GM21717 (cell line): ENCODE measurements at regions not wholly inside any gene's neighbourhood (a gene's known extent, or its start where the extent isn't known, plus 50 kb on each side); places are given as distances from the start of the nearest gene placed in this dataset.

Experiments used
- ATAC-seq: cut with Tn5 transposase; IDR thresholded peaks from one replicate; pipeline ENCODE4 v1.9.1; 2021; ENCODE audit warnings: mild to moderate bottlenecking, moderate library complexity; ENCODE audit not compliant: unreplicated experiment

DNA sequence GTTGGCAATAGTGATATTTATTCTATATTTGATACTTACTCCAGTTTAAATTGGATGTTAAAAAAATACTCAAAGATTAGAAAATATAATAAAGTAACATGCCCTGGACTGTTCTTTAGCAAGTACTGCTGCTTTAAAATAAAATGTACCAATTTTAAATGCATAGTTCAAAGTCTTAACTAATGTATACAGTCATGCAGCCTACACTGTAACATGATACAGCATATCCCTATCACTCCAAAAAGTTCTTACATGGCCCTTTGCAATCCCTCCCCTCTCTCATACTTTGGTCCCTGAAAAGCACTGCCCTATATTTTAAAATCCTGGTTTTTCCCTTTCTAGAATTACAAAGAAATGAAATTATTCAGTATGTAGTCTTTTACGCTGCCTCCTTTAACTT is 726.6 kb downstream of the LTN1 start:
- no peak for ATAC-seq

DNA sequence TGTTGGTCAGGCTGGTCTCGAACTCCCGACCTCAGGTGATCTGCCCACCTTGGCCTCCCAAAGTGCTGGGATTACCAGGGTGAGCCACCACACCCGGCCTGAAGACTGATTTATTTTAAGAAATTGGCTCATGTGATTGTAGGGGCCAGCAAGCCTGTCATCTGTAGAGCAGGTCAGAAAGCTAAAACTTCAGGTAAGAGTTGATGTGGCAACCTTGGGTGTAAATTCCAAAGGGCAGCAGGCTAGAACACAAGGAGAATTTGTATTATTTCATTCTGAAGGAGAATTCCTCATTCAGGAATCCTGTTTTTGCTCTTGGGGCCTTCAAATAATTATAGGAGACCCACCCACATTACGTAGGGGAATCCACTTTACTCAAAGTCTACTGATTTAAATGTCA is 728.7 kb downstream of the LTN1 start:
- no peak for ATAC-seq

DNA sequence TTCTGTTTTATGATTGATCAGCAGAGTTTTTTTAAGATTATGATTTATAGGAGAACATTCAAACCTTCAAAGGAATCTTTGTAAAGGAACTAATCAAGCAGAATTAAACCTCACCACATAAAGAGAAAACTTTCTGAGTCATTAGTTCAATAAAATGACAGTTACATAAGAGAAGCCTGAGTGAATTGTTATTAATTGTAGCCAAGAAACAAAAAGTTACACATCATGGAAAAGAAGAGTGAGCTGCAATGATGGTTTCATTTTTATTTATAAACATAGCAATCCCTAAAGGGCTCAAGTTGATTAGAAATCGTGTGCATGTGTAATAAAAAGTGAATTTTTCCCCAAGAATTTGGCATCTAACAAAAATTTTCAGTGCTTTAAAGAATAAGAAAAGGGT is 731.4 kb downstream of the LTN1 start:
- no peak for ATAC-seq

DNA sequence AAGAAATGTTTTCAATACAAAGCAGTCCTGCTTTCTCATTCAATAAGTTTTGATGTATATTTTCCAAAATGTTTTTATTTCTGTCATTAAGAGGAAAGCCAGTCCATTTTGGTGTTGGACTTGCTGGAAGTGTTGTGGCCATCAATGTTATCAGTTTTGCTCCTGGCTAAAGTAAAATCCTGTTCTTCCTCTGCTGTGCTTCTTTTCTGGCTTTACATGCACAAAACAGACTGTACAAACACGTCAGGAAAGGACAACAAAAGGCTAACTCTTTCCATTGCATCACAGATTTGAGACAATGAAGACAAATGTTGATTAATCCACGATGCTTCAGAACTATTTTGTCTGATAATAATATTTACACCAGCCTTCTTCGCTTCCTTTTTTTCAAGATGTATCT is 735.4 kb downstream of the LTN1 start:
- ATAC-seq: no peak

DNA sequence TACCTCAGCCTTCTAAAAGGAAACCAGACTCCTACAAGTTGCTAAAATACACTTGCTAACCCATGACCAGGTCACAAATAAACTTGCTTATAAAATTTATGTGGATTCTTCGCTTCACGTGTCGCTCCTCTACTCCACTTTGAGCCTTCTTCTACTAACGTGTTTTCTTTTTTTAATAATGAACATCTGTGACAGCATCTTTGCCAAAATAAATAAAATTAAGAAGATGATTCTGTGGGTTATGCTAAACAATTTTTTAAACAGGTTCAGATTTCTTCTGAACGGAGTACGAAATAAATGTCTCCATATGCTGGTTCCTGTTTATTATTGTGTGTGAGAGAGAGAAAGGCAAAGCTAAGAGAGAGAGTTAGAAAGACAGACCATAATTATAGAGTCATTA is 735.8 kb downstream of the LTN1 start:
- no peak for ATAC-seq

DNA sequence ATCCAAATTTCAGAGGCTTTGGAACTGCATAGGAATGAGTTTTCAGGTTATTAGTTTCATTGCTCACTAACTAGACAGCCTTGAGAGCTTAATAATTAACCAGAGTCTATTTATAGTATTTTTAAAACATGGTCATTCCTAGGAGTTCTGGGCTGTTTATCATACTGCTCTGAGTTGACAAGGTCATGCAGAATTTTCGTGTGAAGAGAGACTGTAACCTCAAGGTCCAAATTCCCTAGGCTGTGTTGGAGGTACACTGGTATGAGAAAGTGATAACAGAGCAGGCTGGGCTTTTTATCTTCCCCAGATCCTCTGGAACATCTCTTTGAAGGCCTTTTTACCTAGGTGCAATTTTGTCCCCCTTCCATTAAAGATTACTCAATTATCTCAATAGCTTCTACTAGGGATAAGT is 736.3 kb downstream of the LTN1 start:
- no peak for ATAC-seq

DNA sequence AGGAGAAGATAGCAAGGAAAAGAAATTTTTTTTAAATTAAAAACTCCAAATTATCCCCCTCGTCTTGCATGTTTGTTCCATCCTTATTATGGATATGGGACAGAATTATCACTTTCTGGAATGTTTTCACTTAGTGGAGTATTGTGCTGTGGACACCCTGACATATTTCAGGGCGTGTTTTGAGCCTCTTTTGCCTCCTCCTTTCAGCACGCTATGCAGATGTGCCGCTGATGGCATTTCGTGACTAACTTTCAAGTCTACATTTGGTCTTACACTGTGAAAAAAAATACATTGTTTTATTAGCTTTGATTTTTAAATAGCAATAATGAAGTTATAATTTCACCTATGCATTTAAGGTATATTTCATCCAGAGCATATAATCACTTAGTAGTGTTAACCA is 738.7 kb downstream of the LTN1 start:
- no peak for ATAC-seq

DNA sequence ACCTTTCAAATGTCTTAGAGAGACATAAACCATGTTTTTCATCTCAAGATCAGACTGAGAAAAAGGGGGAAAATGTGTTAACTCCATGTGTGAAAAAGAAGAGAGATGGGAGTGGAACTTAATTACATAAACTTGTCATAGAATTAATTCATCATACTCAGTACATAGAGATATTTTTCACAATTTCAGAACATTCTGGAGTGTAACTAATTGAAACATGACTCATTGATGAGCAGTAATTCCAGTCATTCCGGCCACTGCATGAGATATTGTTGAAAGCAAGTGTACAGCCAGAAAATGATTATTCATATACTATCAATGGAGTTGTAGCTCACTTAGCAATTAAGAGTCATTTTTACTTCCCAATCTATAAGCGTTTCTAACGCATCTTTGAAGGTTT is 739.3 kb downstream of the LTN1 start:
- no peak for ATAC-seq

DNA sequence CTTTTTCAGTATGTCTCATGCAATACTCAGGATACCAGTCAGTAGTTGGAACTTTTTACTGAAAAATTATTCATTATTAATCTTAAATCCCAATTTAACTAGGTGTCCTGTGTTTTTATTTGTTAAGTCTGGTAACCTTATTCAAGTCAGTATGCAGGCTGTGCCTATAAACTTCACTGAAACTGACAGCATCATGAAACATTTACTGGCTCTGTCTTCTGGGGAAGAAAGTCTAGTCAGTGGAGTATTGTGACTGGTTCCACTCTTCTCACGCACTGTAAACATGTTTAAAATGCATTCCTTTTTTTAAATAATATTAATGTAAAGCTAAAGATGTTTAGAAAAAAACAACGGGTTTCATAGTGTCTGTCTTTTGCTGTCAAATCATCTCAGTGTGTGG is 739.7 kb downstream of the LTN1 start:
- no peak for ATAC-seq

DNA sequence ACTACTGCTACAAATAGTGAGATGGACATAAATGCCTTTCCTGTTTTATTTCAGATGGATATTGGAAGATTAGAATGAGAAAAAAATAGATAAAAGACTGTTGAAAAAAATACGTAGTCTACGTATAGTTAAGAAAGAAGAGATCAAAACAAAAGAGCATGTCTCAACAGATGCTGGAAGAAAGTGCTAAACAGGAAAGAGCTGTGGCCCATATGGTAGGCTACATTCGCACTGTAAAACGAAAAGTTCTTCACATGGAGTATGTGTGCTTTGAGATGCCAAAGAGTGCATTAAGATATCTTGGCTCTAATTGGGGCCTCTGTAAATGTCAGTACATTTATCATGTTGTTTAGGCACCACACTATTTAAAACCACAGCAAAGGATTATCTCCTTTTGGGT is 741.7 kb downstream of the LTN1 start:
- ATAC-seq: no peak

DNA sequence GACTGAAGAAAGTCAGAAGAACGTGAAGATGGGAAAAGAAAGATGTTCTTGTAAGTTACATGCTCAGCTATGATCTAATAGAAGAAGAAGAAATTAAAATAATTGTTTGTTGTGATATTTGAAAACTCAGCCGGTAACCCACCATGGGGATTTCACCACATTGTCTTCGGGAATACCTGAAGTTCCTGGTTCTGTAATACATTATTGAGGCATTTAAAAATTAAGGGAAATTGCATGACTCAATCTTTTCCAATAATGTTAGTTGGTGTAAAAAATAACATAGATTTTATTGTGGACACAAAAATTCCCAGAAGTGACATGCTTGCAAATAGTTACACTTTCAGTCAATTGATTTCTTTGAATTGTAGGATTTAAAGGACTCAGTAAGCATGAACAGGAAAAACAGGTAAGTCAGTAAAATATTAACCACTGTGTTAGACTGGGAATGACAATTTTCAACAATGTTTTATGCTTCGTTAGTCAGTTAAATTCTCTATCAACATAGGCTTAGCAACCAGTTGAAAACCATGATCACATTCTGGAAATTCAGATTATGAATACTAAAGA is 745.1 kb downstream of the LTN1 start:
- ATAC-seq: no peak

DNA sequence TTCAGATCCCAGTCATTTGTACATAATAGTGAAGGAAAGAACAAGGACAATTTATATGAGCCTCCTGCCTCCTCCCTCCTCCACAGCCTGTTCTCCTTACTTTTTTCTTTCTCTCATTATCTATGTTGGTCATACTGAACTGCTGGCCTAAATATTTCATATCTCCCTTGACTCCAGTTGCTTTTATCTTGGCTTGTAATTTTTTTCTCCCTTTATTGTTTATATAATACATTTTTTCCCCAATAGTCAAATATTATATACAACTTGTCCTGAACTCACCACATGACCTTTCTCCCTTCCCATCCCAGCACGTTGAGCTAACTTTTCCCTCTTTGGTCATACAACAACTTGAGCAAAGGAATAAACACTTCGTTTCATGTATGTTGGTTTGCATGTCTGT is 752.1 kb downstream of the LTN1 start:
- no peak for ATAC-seq

DNA sequence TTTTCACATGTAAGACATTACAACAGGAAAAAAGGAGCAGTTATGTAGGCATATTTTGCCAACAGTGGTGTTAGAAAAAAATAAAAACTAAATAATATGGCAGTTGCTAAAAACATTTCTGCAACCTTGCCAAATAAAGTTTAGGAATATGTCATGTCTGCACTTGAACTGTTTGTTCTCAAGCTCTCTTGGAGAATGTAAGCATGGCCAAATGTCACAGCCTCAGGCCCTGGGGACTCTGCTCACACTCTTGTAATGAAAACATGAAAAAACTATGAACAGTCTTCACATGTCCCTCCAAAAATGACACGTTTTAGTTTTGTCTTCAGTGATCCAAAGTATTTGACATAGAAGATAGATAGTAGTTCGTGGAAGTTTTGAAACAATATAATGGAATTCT is 753.3 kb downstream of the LTN1 start:
- ATAC-seq: no peak

DNA sequence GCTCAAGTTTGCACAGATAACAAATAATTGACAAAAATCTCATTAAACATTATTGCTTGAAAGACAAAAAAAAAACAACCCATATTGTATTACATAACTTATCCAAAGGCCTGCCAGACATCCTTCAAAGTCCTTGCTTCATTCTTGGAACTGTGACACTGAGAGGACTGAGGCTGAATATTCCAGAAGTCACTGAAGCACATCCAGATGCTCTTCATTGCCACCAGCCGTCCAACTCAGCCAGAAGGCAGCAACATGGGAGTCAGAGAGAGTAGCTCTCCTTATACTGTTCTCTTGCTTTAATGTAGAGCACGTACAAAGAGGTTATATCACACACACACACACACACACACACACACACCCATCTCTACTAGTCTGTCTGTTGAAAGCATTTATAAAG is 755.0 kb downstream of the LTN1 start:
- ATAC-seq: no peak

DNA sequence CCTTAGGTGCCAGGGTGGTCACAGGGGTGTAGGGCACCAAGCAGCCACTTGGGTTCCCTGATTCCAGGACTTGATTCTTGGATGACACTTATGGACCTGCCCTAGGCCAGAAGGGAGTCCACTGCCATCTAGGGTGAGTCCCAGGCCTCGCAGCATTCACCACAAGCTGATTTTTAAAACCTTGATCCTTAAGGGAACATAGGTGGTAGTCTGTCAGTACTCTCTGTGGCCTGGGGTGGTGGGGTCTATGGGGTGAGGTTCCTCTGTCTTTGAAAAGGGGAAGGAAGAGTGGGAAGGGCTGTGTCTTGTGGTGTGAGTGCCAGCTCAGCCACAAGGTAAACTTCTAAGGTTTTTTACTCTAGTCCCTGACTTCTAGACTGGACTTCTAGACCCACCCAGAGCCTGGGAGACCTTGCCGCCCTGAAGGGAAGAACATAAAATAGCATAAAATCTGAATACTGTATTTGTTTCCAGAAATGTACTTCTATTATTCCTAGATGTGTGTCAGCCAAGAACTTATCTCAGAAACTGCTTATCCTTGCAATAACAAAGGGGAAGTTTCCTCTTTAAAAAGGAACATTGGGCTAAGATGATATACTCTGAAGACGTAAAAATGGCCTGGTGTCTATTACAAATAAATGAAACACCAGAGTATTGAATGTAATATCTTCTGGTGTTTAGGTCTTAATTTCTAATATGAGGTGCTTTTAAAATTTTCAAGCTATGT is 757.3 kb downstream of the LTN1 start:
- ATAC-seq: no peak

DNA sequence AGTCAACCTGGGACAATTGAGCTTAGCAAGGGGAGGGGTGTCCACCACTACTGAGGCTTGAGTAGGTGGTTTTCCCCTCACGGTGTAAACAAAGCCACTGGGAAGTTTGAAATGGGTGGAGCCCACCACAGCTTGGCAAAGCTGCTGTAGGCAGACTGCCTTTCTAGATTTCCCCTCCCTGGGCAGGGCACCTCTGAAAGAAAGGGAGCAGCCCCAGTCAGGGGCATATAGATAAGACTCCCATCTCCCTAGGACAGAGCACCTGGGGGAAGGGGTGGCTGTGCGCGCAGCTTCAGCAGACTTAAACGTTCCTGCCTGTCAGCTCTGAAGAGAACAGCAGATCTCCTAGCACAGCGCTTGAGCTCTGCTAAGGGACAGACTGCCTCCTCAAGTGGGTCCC is 758.4 kb downstream of the LTN1 start:
- ATAC-seq: no peak

DNA sequence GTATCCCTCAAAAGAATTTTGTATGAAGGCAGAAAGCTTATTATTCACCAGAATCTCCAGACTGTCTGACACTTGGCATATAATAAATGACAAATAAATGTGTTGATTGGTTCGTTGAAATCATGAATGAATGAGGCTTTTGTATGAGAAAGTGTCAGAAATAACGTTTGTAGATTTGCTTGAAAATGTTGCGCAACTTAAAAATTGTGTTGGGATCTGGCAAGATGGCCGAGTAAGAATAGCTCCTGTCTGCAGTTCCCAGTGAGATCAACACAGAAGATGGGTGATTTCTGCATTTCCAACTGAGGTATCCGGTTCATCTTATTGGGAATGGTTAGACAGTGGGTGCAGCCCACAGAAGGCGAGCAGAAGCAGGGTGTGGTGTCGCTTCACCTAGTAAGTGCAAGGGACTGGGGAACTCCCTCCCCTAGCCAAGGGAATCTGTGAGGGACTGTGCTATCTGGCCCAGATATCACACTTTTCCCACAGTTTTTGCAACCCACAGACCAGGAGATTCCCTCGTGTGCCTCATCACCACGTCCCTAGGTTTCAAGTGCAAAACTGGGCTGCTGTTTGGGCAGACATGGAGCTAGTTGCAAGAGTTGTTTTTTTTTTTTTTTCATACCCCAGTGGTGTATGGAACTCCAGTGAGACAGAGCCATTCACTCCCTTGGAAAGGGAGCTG is 759.0 kb downstream of the LTN1 start:
- no peak for ATAC-seq

DNA sequence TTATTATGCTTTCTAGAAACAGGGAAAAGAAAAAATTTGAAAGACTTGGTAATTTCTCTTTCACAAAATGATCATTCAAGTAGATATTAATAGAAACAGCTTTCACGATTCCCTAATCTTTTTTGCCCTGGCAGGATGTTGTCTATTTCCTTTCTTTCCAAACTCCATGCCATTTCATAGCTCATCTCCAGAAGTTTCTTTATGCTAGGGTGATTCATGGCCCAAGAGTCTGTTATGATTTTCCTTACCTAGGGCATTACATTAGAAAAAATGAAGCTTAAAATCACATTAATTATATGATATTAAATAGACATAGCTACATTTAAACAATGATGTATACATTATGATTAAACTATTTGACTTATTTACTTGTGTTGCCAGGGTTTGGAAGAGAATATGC is 762.1 kb downstream of the LTN1 start:
- ATAC-seq: no peak

DNA sequence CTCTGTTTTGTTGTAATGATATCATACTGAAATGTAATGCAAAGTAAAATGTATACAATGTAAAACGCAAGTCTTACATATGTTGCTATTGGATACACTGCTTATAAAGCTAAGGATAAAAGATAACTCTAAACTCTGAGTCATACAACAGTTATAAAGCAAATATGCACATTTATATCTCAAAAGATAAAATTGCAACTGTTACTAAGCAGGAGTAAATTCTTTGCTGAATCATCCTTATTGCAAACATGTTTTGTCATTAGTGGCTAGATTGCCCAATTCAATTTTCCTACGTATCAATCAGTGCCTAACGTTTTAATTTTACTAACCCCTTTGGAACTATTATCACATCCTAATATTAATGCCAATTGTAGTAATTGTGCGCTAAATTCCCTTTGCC is 762.9 kb downstream of the LTN1 start:
- no peak for ATAC-seq

DNA sequence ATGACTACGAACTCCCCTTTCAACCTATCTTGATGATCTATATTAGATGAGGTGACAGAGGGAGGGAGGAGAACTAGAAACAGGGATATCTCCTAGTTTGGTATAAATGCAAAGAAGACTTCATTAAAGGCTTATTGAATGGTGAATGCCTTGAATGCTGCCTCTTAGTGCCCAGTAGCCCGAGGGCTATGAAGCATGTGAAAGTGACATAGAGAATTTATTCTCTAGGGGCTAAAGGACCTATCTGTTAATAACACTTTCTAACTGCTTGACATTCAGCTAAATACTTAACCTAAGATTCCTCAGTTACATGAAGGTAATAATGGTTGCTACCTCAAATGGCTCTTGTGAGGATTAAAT is 764.1 kb downstream of the LTN1 start:
- no peak for ATAC-seq

DNA sequence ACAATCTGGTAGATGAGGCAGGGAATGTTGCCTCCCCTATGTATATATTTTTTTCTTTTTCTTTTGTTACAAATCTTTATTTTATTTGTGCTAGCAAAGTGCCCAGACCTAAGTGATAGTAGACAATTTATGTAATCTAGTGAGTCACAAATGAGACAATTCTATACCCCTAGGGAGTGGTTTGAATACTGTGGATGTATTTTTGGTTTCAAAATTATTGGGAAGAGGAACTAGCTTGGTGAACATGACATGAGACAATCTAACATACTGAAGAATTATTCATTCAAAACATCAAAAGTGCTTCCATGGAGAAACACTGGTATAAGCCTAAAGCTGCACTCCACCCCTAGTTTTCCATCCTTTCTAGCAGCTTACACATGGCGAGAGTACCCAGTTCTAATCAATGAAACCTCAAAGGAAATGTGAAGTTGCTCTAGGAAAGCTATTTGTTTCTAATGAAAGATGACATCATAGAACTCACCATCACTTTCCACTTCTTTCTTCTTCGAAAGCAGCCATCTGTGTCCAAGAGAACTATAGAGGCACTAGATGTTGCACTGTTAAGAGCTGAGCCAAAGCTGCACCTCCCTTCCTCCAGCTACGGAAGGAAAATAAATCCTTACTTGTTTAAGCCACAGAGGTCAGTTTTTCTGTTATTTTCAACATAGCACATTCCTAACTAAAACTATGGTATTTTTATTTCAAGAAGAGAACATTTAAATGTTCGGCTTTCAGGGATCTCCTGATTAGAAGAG is 764.6 kb downstream of the LTN1 start:
- ATAC-seq: no peak

DNA sequence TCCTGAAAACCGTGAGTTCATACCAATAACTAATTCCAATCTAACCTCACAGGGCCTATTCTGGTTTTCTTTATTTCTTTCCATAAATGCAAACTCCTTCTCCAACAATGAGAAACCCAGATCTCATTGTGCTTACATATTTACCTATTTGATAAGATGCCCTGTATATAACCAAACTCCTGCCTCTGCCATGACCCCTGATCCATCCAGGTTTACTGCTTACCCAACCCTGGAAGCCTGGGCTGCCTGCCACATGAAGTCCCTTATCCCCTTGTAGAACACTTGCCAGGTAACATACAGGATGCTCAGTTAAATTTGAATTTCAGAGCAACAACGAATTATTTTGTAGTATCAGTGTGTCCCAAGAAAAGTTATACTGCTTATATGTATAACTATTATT is 766.1 kb downstream of the LTN1 start:
- no peak for ATAC-seq
